ENCODE measurements at regions not wholly inside any gene's neighbourhood (a gene's known extent, or its start where the extent isn't known, plus 50 kb on each side); places are given as distances from the start of the nearest gene placed in this dataset.

DNA sequence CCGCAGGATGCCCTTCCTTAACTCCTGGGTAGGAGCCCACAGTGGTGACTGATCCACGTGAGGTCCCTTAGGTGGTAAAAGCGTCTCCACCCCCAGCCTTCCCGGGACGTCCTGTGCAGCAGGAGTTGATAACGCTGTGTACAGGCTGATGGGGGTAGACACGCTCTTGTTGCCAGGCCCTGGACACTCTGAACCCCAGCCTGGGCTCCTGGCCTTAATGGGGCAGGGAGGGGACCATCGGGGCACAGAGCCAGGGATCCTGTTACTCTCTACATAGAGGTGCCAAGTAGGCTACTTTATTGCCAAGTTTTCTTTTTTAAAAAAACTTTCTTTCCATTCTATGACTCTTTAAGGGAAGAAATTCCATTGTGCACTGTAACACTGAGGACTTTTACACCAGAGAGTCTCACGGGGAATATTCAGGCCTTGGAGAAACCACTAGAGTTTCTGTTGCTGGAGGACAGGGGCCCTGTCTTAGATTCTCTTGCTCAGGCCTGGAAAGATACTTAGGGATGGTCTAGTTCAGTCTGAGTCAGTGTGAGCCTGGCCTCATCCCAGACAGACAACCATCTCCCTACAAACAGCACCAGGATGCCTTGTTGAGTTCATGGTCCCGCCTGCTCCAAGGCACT lies 104.3 kb upstream of the RNU6-1 start:
- TF ChIP-seq EZH2 (IDR thresholded peaks at IDR 0.05; ENCODE audit: borderline replicate concordance, low read length), result no peak
- TF ChIP-seq, protein P1, sequence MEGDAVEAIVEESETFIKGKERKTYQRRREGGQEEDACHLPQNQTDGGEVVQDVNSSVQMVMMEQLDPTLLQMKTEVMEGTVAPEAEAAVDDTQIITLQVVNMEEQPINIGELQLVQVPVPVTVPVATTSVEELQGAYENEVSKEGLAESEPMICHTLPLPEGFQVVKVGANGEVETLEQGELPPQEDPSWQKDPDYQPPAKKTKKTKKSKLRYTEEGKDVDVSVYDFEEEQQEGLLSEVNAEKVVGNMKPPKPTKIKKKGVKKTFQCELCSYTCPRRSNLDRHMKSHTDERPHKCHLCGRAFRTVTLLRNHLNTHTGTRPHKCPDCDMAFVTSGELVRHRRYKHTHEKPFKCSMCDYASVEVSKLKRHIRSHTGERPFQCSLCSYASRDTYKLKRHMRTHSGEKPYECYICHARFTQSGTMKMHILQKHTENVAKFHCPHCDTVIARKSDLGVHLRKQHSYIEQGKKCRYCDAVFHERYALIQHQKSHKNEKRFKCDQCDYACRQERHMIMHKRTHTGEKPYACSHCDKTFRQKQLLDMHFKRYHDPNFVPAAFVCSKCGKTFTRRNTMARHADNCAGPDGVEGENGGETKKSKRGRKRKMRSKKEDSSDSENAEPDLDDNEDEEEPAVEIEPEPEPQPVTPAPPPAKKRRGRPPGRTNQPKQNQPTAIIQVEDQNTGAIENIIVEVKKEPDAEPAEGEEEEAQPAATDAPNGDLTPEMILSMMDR (IDR thresholded peaks at IDR 0.05; ENCODE audit: low read length), result no peak
